Spleen (tissue), 3 donors: ENCODE measurements at regions not wholly inside any gene's neighbourhood (a gene's known extent, or its start where the extent isn't known, plus 50 kb on each side); places are given as distances from the start of the nearest gene placed in this dataset.

Source experiments
- POLR2A ChIP-seq, 3 donors: fragments of 450-650 bp; IDR thresholded peaks; one replicate each; pipeline ENCODE4 v1.5.1; 2017; ENCODE audit warnings: antibody characterized with exemption in 3 of 3, mild to moderate bottlenecking in 1 of 3
- POLR2AphosphoS5 ChIP-seq, 3 donors: sonication (generic); formaldehyde crosslinking; IDR thresholded peaks; one replicate each; pipeline ENCODE4 v1.5.1; 2017; ENCODE audit warnings: antibody characterized with exemption in 3 of 3

- TF ChIP-seq POLR2A (IDR thresholded peaks at IDR 0.05): no peak
- TF ChIP-seq POLR2AphosphoS5 (IDR thresholded peaks at IDR 0.05): no peak
These were observed 258.3 kb upstream of the KAZN start for GRCh38 chr1:14340002-14340785.
